Lower leg skin (tissue), 4 donors: ENCODE measurements at regions not wholly inside any gene's neighbourhood (a gene's known extent, or its start where the extent isn't known, plus 50 kb on each side); places are given as distances from the start of the nearest gene placed in this dataset.

Source experiments
- DNase-seq, 2 donors: peaks; one replicate each; pipeline ENCODE4 v3.0.0-alpha.2; 2019; ENCODE audit warnings: low spot score in 2 of 2
- H3K4me3 ChIP-seq: fragments of 200-600 bp; sonication (generic); 2 replicates; pipeline ENCODE4 v1.5.1; 2017; ENCODE audit warnings: mild to moderate bottlenecking, low read depth; ENCODE audit not compliant: poor library complexity, severe bottlenecking
- POLR2A ChIP-seq, 2 donors: fragments of 450-650 bp; IDR thresholded peaks; one replicate each; pipeline ENCODE4 v1.6.1; 2016 to 2017; ENCODE audit warnings: antibody characterized with exemption in 2 of 2, mild to moderate bottlenecking in 1 of 2, moderate library complexity in 1 of 2
- WGBS, 2 donors: methylation state at CpG; one replicate each; pipeline ENCODE4 v1.1.5; 2018; 5-methylcytosine and 5-hydroxymethylcytosine counted together
- intact Hi-C: fragments of 100-400 bp; cut with DNase I; formaldehyde crosslinking; loops from one replicate; pipeline ENCODE4 v1.15.0; 2023; ENCODE audit warnings: low total_unique reads
- TF ChIP-seq, protein P1 (sequence below), 3 donors: fragments of 450-650 bp; IDR thresholded peaks; one replicate each; pipeline ENCODE4 v1.5.1; 2016; ENCODE audit warnings: antibody characterized with exemption in 3 of 3, mild to moderate bottlenecking in 3 of 3, moderate library complexity in 2 of 3

DNA sequence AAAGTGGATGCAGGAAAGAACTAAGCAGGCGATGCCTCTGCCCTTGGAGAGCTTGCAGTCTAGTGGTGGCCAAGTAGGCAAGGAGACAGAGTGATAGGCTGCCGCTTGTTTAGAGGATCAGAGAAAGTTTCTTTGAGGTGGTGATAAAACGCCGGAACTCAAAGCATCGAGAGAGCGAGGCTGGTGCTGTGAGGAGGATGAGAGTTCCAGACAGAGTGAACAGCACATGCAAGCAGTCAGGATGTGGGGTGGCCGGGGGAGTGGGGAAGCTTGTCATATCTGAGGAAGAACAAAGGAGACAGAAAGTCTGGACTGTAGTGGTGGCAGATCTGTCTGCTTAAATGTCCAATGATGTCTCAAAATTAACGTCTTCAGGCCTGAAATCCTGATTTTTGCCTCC, 319.7 kb downstream of the SNAPC1 start:
- TF ChIP-seq POLR2A (IDR thresholded peaks at IDR 0.05) = no peak
- TF ChIP-seq, protein P1, sequence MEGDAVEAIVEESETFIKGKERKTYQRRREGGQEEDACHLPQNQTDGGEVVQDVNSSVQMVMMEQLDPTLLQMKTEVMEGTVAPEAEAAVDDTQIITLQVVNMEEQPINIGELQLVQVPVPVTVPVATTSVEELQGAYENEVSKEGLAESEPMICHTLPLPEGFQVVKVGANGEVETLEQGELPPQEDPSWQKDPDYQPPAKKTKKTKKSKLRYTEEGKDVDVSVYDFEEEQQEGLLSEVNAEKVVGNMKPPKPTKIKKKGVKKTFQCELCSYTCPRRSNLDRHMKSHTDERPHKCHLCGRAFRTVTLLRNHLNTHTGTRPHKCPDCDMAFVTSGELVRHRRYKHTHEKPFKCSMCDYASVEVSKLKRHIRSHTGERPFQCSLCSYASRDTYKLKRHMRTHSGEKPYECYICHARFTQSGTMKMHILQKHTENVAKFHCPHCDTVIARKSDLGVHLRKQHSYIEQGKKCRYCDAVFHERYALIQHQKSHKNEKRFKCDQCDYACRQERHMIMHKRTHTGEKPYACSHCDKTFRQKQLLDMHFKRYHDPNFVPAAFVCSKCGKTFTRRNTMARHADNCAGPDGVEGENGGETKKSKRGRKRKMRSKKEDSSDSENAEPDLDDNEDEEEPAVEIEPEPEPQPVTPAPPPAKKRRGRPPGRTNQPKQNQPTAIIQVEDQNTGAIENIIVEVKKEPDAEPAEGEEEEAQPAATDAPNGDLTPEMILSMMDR (IDR thresholded peaks at IDR 0.05) = no peak
- DNase-seq = no peak
- H3K4me3 ChIP-seq = no peak overlapping the region
- intact Hi-C loops = no loop called here
- WGBS, 2 donors = 80 to 85% methylated on average over 8 of the region's 8 CpGs

DNA sequence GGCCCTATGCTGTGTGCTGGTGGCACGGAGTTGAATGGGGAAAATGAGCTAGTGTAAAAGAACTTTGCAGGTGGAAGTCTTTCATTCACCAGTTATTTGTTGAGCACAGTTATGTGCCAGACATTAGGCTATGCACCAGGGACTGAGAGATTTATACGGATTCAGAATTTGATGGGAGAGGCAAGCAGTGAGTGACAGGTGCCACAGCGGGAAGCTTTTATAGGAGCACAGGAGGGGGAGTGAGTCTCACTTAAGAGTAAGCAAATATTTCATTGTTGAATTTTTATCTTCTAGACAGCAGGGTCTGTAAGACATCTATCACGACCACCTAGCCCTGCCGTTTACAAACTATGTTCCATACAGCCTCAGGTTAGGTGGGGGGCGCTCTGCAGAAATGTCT, 320.6 kb downstream of the SNAPC1 start:
- intact Hi-C loops = no loop called here
- no peak overlapping the region for H3K4me3 ChIP-seq
- TF ChIP-seq, protein P1 (IDR thresholded peaks at IDR 0.05) = no peak
- TF ChIP-seq POLR2A (IDR thresholded peaks at IDR 0.05) = no peak
- 66 to 68% methylated on average over 6 of the region's 6 CpGs for WGBS, 2 donors
- no peak for DNase-seq

DNA sequence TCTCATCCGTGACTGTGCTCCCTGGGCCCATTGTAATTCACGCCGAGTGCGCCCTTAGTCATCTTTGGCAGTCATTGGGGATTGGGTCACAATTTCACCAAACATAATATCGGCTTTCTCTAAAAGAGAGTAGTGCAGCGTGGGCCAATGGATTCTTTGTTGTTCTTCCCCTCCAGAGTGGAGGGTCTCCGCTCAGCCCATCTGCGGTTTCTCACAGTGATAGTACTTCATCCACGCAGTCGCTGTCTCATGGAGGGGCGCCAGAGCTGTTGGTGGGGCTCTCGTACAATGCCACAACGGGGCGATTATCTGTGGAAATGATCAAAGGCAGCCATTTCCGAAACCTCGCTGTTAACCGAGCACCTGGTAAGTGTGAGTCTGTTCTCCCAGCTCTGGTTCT, 321.8 kb downstream of the SNAPC1 start:
- no peak for DNase-seq
- WGBS, 2 donors = 92 to 94% methylated on average over 17 of the region's 17 CpGs
- no peak for TF ChIP-seq POLR2A (IDR thresholded peaks at IDR 0.05)
- TF ChIP-seq, protein P1 (IDR thresholded peaks at IDR 0.05) = no peak
- no peak overlapping the region for H3K4me3 ChIP-seq
- intact Hi-C loops = no loop called here

DNA sequence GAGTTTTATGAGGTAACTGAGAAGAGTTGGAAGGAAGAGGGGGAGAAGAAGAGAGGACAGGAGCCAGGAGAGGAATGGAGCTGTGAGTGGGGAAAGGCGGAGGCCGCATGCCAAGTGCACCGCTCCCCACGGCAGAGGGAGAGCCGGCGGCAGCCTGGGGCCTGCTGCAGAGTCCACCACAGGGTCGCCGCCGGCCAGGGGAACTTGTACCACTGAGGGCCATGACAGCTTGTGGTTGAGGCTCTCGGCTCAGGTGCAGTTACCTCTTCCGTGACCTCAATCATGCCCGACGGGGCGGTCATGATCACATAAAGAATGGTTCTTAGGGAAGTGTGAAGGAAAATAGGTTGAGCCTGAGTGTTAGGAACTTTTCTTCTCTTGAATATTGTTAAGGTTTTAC, 325.0 kb downstream of the SNAPC1 start:
- H3K4me3 ChIP-seq = no peak overlapping the region
- TF ChIP-seq POLR2A (IDR thresholded peaks at IDR 0.05) = no peak
- TF ChIP-seq, protein P1 (IDR thresholded peaks at IDR 0.05) = no peak
- intact Hi-C loops = no loop called here
- DNase-seq = no peak
- WGBS, 2 donors = 91 to 92% methylated on average over 14 of the region's 14 CpGs

DNA sequence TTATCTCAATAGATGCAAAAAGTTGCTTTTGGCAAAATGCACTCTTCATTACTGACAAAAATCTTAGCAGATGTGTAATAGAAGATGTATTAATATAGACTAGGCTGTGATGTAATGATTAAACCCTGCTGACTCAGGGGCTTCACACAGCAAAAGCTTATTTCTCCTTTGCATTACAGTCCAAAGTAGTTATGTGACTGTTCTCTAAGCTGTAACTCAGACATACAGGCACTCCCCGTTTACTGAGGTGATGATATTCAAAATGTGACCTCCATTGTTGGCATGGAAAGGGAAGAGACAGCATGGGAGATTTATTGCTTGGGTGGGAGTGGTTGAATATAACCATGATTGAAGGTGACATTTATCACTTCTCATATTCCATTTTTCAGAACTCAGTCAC, 331.5 kb downstream of the SNAPC1 start:
- TF ChIP-seq, protein P1 (IDR thresholded peaks at IDR 0.05) = no peak
- no peak for TF ChIP-seq POLR2A (IDR thresholded peaks at IDR 0.05)
- H3K4me3 ChIP-seq = no peak overlapping the region
- intact Hi-C loops = loop anchor here (5.0 kb wide), 1 partner anchor 1906 kb away; no protein-coding TSS in a partner anchor
- DNase-seq = no peak
- WGBS, 2 donors = 35 to 40% methylated on average over 1 of the region's 1 CpG

DNA sequence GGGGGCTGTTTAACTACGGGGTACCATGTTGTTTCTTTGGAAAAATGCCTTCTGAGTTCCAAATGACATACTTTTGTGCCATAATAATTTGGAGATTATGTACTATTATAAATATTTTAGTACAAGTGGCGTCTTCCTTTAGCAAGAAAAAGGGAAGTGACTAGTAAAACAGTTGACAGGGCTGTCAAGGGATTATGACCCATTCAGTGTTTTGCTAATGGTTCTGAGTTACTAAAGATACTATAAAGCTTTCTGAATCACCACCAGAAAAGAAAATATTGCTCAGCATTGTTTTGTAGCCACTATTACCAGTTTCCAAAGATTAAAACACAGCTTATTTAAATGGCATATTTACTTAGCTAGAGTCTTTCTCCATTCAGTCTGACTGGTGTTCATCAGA, 334.9 kb downstream of the SNAPC1 start:
- TF ChIP-seq POLR2A (IDR thresholded peaks at IDR 0.05) = no peak
- TF ChIP-seq, protein P1 (IDR thresholded peaks at IDR 0.05) = no peak
- H3K4me3 ChIP-seq = no peak overlapping the region
- 67 to 72% methylated on average over 2 of the region's 2 CpGs for WGBS, 2 donors
- no peak for DNase-seq
- intact Hi-C loops = no loop called here
